HepG2 (cell line): ENCODE measurements at regions not wholly inside any gene's neighbourhood (a gene's known extent, or its start where the extent isn't known, plus 50 kb on each side); places are given as distances from the start of the nearest gene placed in this dataset.

Experiments
- ATAC-seq: fragments of 200-7000 bp; cut with Tn5 transposase; 3 replicates; pipeline ENCODE4 v1.9.1; 2020; ENCODE audit warnings: mild to moderate bottlenecking, moderate library complexity
- BruUV-seq: library from RNA; stranded (reverse); fragments of 400-500 nt; replicated peaks from 2 replicates; lab custom pipeline; 2021; lab: Mats Ljungman, UMichigan
- CTCF ChIA-PET: fragments of 300-600 bp; formaldehyde crosslinking; extraction: SDS; loops from one replicate; lab custom pipeline; 2021; ENCODE audit warnings: low total read pairs, inconsistent platforms, low intra/inter-chr PET ratio; lab: Yijun Ruan, JAX
- POLR2A ChIA-PET: fragments of 350-600 bp; sonication (Branson Sonifier 250); formaldehyde crosslinking; loops from one replicate; lab custom pipeline; 2020; ENCODE audit warnings: antibody characterized with exemption, inconsistent platforms; lab: Yijun Ruan, JAX
- DNase-seq: peaks from one replicate; pipeline ENCODE4 v3.0.0-alpha.2; 2015; ENCODE audit warnings: low spot score
- FAIRE-seq: peaks from 3 replicates; lab custom pipeline; 2011; peaks lifted over from hg19 to GRCh38; lab: Jason Lieb, UNC
- H2AFZ ChIP-seq: one replicate; pipeline ENCODE4 v1.6.1; 2011; ENCODE audit warnings: low read length, inconsistent platforms
- H3K27ac ChIP-seq: fragments of 300-600 bp; 3 replicates; pipeline ENCODE4 v1.8.0; 2011; ENCODE audit warnings: mixed run types, mild to moderate bottlenecking, mixed read lengths, low read length, inconsistent platforms; ENCODE audit not compliant: insufficient read depth; ENCODE audit errors: extremely low read length
- H3K27me3 ChIP-seq, 2 experiments: fragments of 200-600 bp in 1 of 2; 2 replicates in 1 of 2; 3 replicates in 1 of 2; pipeline versions ENCODE4 v1.6.0 to v1.8.0; 2011; ENCODE audit warnings: low read length in 2 of 2, mild to moderate bottlenecking in 2 of 2, moderate library complexity in 2 of 2, inconsistent platforms in 1 of 2; ENCODE audit not compliant: insufficient read depth in 2 of 2, control insufficient read depth in 1 of 2
- H3K36me3 ChIP-seq, 2 experiments: fragments of 200-600 bp in 1 of 2; replicated peaks in 1 of 2; 2 replicates in 1 of 2; 3 replicates in 1 of 2; pipeline versions ENCODE4 v1.5.1 to v1.8.0; 2011; ENCODE audit warnings: low read length in 2 of 2, inconsistent platforms in 1 of 2; ENCODE audit not compliant: insufficient read depth in 2 of 2, control insufficient read depth in 1 of 2
- H3K4me1 ChIP-seq: 2 replicates; pipeline ENCODE4 v1.5.1; 2012; ENCODE audit warnings: low read length, inconsistent platforms; ENCODE audit not compliant: insufficient read depth
- H3K4me2 ChIP-seq: 2 replicates; pipeline ENCODE4 v1.6.0; 2011; ENCODE audit warnings: low read depth, low read length, inconsistent platforms
- H3K4me3 ChIP-seq, 3 experiments: fragments of 200-600 bp in 1 of 3; sonication (generic), shearing (Covaris generic) in 1 of 3; replicated peaks in 1 of 3; 2 replicates each; pipeline ENCODE4 v1.5.1; 2011 to 2016; ENCODE audit warnings: low read length in 3 of 3, inconsistent platforms in 2 of 3, low read depth in 2 of 3, mild to moderate bottlenecking in 2 of 3, control low read depth in 1 of 3, mixed read lengths in 1 of 3; ENCODE audit not compliant: insufficient read depth in 1 of 3
- H3K79me2 ChIP-seq: one replicate; pipeline ENCODE4 v1.6.1; 2011; ENCODE audit warnings: low read length, inconsistent platforms; ENCODE audit not compliant: insufficient read depth
- H3K9ac ChIP-seq: 2 replicates; pipeline ENCODE4 v1.6.0; 2011; ENCODE audit warnings: mild to moderate bottlenecking, low read depth, low read length, inconsistent platforms; ENCODE audit not compliant: insufficient read depth
- H3K9me3 ChIP-seq: 2 replicates; pipeline ENCODE4 v1.5.1; 2012; ENCODE audit warnings: mild to moderate bottlenecking, low read length
- H4K20me1 ChIP-seq: 2 replicates; pipeline ENCODE4 v1.6.0; 2011; ENCODE audit warnings: inconsistent platforms, mild to moderate bottlenecking, low read length, moderate library complexity; ENCODE audit not compliant: insufficient read depth
- HNF1A ChIP-seq, 2 experiments: sonication (generic) in 1 of 2; formaldehyde crosslinking in 1 of 2; IDR thresholded peaks; 2 replicates each; pipeline versions ENCODE4 v1.4.0 to v1.6.1; 2016 to 2020; ENCODE audit warnings: borderline replicate concordance in 1 of 2, low read depth in 1 of 2, mild to moderate bottlenecking in 1 of 2, missing genetic modification reagents in 1 of 2
- KDM1A ChIP-seq: IDR thresholded peaks from 2 replicates; pipeline ENCODE4 v1.6.1; 2016; ENCODE audit warnings: missing compliant biosample characterization
- POLR2A ChIP-seq, 2 experiments: IDR thresholded peaks; 2 replicates each; pipeline ENCODE4 v1.6.1; 2011; ENCODE audit warnings: low read depth in 2 of 2, low read length in 2 of 2, mild to moderate bottlenecking in 1 of 2, moderate library complexity in 1 of 2; ENCODE audit not compliant: insufficient read depth in 1 of 2
- SATB2 ChIP-seq: sonication (generic); formaldehyde crosslinking; IDR thresholded peaks from 2 replicates; pipeline ENCODE4 v1.5.0; 2020; ENCODE audit warnings: missing genetic modification reagents
- STAG1 ChIP-seq: sonication (generic); formaldehyde crosslinking; IDR thresholded peaks from 2 replicates; pipeline ENCODE4 v1.4.0; 2020; ENCODE audit warnings: missing genetic modification reagents
- ZBTB8A ChIP-seq: sonication (generic); formaldehyde crosslinking; IDR thresholded peaks from 2 replicates; pipeline ENCODE4 v1.4.0; 2020; ENCODE audit warnings: mild to moderate bottlenecking, low read depth, missing genetic modification reagents, borderline replicate concordance
- ZNF235 ChIP-seq: sonication (generic); formaldehyde crosslinking; IDR thresholded peaks from 2 replicates; pipeline ENCODE4 v1.8.1; 2023; ENCODE audit warnings: mild to moderate bottlenecking, missing genetic modification reagents, borderline replicate concordance
- ZNF383 ChIP-seq: sonication (generic); formaldehyde crosslinking; IDR thresholded peaks from 2 replicates; pipeline ENCODE4 v1.4.0; 2020; ENCODE audit warnings: missing genetic modification reagents, mild to moderate bottlenecking, borderline replicate concordance
- ZNF552 ChIP-seq: sonication (generic); formaldehyde crosslinking; IDR thresholded peaks from 2 replicates; pipeline ENCODE4 v1.9.0; 2022; ENCODE audit warnings: missing genetic modification reagents, mild to moderate bottlenecking, borderline replicate concordance
- ZNF589 ChIP-seq: sonication (generic); formaldehyde crosslinking; conservative IDR thresholded peaks from 2 replicates; pipeline ENCODE4 v1.8.0; 2022; ENCODE audit warnings: mild to moderate bottlenecking, moderate library complexity, missing genetic modification reagents
- ZNF652 ChIP-seq: IDR thresholded peaks from 2 replicates; pipeline ENCODE4 v1.6.1; 2016; ENCODE audit warnings: low read depth, borderline replicate concordance
- ZNF709 ChIP-seq: sonication (generic); formaldehyde crosslinking; IDR thresholded peaks from 2 replicates; pipeline ENCODE4 v1.5.0; 2020; ENCODE audit warnings: mild to moderate bottlenecking, missing genetic modification reagents
- WGBS: methylation state at CpG from one replicate; pipeline ENCODE4 v1.1.6; 2017; ENCODE audit warnings: low lambda C conversion rate; 5-methylcytosine and 5-hydroxymethylcytosine counted together
- in situ Hi-C: cut with HindIII; loops from 2 replicates; pipeline ENCODE4 v1.10.0; 2017; ENCODE audit warnings: low pct_unique_long_range_greater_than_20kb; ENCODE audit not compliant: extremely low pct_ligation_motif_present
- intact Hi-C: fragments of 100-400 bp; cut with micrococcal nuclease; formaldehyde crosslinking; loops from one replicate; pipeline ENCODE4 v1.10.0; 2022; ENCODE audit not compliant: unreplicated experiment

GRCh38 chr1:195909061-195909460 lies 699.2 kb downstream of the KCNT2 start:
- intact Hi-C loops: no loop called here
- BruUV-seq: no TSS peak

More at GRCh38 chr1:195909061-195909460, 699.2 kb downstream of the KCNT2 start:
- H3K4me1 ChIP-seq: no peaks in the 10 kb centered on the region
- H3K4me3 ChIP-seq: no peak overlapping the region
- no peak for ATAC-seq
- 61% methylated on average over 6 of the region's 6 CpGs for WGBS
- no peaks in the 10 kb centered on the region for H3K79me2 ChIP-seq
- no peaks in the 10 kb centered on the region for H3K9me3 ChIP-seq
- no peaks in the 10 kb centered on the region for H4K20me1 ChIP-seq
- no peaks in the 10 kb centered on the region for H3K36me3 ChIP-seq
- no peak overlapping the region for H3K4me2 ChIP-seq
- H3K27me3 ChIP-seq: no peaks in the 10 kb centered on the region
- no peak overlapping the region for H2AFZ ChIP-seq
- CTCF ChIA-PET: no interaction called here
- FAIRE-seq: no peak
- no peak overlapping the region for H3K9ac ChIP-seq
- in situ Hi-C loops: no loop called here
- TF ChIP-seq HNF1A (IDR thresholded peaks at IDR 0.05; ENCODE audit: low read depth): no peak
- TF ChIP-seq HNF1A (CRISPR knock-in tag; IDR thresholded peaks at IDR 0.05; ENCODE audit: borderline replicate concordance): no peak
- no peak for TF ChIP-seq ZNF652 (CRISPR knock-in tag)
- no peak for TF ChIP-seq ZNF552 (CRISPR knock-in tag)
- TF ChIP-seq ZNF235 (CRISPR knock-in tag): no peak
- no peak for TF ChIP-seq ZNF709 (CRISPR knock-in tag)
- TF ChIP-seq ZNF589 (CRISPR knock-in tag): no peak
- no peak for TF ChIP-seq ZNF383 (CRISPR knock-in tag)
- TF ChIP-seq SATB2 (CRISPR knock-in tag): no peak
- TF ChIP-seq POLR2A (IDR thresholded peaks at IDR 0.05; ENCODE audit: insufficient read depth in 1 of 2, low read depth in 2 of 2, low read length in 2 of 2): no peak
- no peak for TF ChIP-seq ZBTB8A
- TF ChIP-seq KDM1A (CRISPR knock-in tag): no peak
- no peak for TF ChIP-seq STAG1
- POLR2A ChIA-PET: no interaction called here
- no peak for DNase-seq
- H3K27ac ChIP-seq: no peak overlapping the region
